ENCODE measurements at regions not wholly inside any gene's neighbourhood (a gene's known extent, or its start where the extent isn't known, plus 50 kb on each side); places are given as distances from the start of the nearest gene placed in this dataset.

- TF ChIP-seq CHD7 (IDR thresholded peaks at IDR 0.05; ENCODE audit: insufficient replicate concordance, low read length) (no peak), SRF (IDR thresholded peaks at IDR 0.05; ENCODE audit: low read depth, low read length) (no peak), CHD1 (IDR thresholded peaks at IDR 0.05; ENCODE audit: low read depth, low read length) (no peak), SUZ12 (IDR thresholded peaks at IDR 0.05; ENCODE audit: low read length) (no peak), HDAC6 (IDR thresholded peaks at IDR 0.05; ENCODE audit: low read depth, low read length) (no peak), KDM5A (IDR thresholded peaks at IDR 0.05; ENCODE audit: low read length) (no peak), RBBP5 (IDR thresholded peaks at IDR 0.05; ENCODE audit: borderline replicate concordance, low read depth, low read length) (no peak), SP2 (IDR thresholded peaks at IDR 0.05; ENCODE audit: low read length) (no peak), SIRT6 (IDR thresholded peaks at IDR 0.05; ENCODE audit: low read length) (no peak), ASH2L (IDR thresholded peaks at IDR 0.05; ENCODE audit: low read length) (no peak), MAFK (IDR thresholded peaks at IDR 0.05; ENCODE audit: low read depth, low read length) (no peak), POLR2A (IDR thresholded peaks at IDR 0.05; ENCODE audit: control extremely low read depth in 1 of 2, low read depth in 2 of 2, low read length in 2 of 2) (no peak), BCL11A (IDR thresholded peaks at IDR 0.05; ENCODE audit: low read depth in 2 of 2, low read length in 2 of 2) (no peak)
Observed at GRCh38 chr11:69427337-69427736, 54.1 kb upstream of the LINC01488 start (continued).

Measured in H1 (cell line).